ENCODE measurements at regions not wholly inside any gene's neighbourhood (a gene's known extent, or its start where the extent isn't known, plus 50 kb on each side); places are given as distances from the start of the nearest gene placed in this dataset.

GRCh38 chr14:100980823-100981222 lies 77.3 kb upstream of the RTL1 start:
- TF ChIP-seq TEAD4 (IDR thresholded peaks at IDR 0.05; ENCODE audit: borderline replicate concordance, insufficient read depth) = no peak
- TF ChIP-seq CTCF (IDR thresholded peaks at IDR 0.05) = no peak
- TF ChIP-seq CHD2 (IDR thresholded peaks at IDR 0.05; ENCODE audit: low read length, partially characterized antibody) = no peak

Measured in SK-N-SH (cell line).